GM18517 (cell line): ENCODE measurements at regions not wholly inside any gene's neighbourhood (a gene's known extent, or its start where the extent isn't known, plus 50 kb on each side); places are given as distances from the start of the nearest gene placed in this dataset.
"Not testable (repeated sequence)": the region's sequence is repeated elsewhere in the genome, so short reads cannot be mapped to it uniquely, and the experiment has no call there.

ENCODE experiments used
- ATAC-seq: cut with Tn5 transposase; IDR thresholded peaks from one replicate; pipeline ENCODE4 v1.9.1; 2021; ENCODE audit warnings: mild to moderate bottlenecking, moderate library complexity; ENCODE audit not compliant: unreplicated experiment

GRCh38 chr16:66182592-66182991, 183.9 kb upstream of the CDH5 start:
- ATAC-seq, result no peak

GRCh38 chr16:66176731-66177130, 189.8 kb upstream of the CDH5 start:
- ATAC-seq, result no peak

GRCh38 chr16:66176111-66176510, 190.4 kb upstream of the CDH5 start:
- no peak for ATAC-seq

- no peak for ATAC-seq
These were observed 190.9 kb upstream of the CDH5 start for GRCh38 chr16:66175636-66176035.

- ATAC-seq, result no peak
These were observed 191.4 kb upstream of the CDH5 start for GRCh38 chr16:66175058-66175457.

GRCh38 chr16:66173796-66174195, 192.7 kb upstream of the CDH5 start:
- ATAC-seq, result not testable (repeated sequence)

- not testable (repeated sequence) for ATAC-seq
These were observed 193.3 kb upstream of the CDH5 start for GRCh38 chr16:66173181-66173580.

GRCh38 chr16:66172463-66172862, 194.0 kb upstream of the CDH5 start:
- ATAC-seq, result no peak

- no peak for ATAC-seq
These were observed 194.9 kb upstream of the CDH5 start for GRCh38 chr16:66171578-66171977.

- ATAC-seq, result no peak
These were observed 195.5 kb upstream of the CDH5 start for GRCh38 chr16:66170989-66171388.

- no peak for ATAC-seq
These were observed 196.7 kb upstream of the CDH5 start for GRCh38 chr16:66169817-66170216.

GRCh38 chr16:66168777-66169176, 197.7 kb upstream of the CDH5 start:
- no peak for ATAC-seq

GRCh38 chr16:66167564-66168291, 198.8 kb upstream of the CDH5 start:
- no peak for ATAC-seq

- no peak for ATAC-seq
These were observed 200.0 kb upstream of the CDH5 start for GRCh38 chr16:66166490-66166889.

GRCh38 chr16:66165879-66166278, 200.6 kb upstream of the CDH5 start:
- ATAC-seq, result no peak

- ATAC-seq, result no peak
These were observed 201.8 kb upstream of the CDH5 start for GRCh38 chr16:66164581-66165247.

GRCh38 chr16:66162821-66163220, 203.7 kb upstream of the CDH5 start:
- no peak for ATAC-seq

GRCh38 chr16:66161942-66162341, 204.5 kb upstream of the CDH5 start:
- ATAC-seq, result no peak

GRCh38 chr16:66161269-66161668, 205.2 kb upstream of the CDH5 start:
- no peak for ATAC-seq

- no peak for ATAC-seq
These were observed 206.5 kb upstream of the CDH5 start for GRCh38 chr16:66159987-66160386.

- no peak for ATAC-seq
These were observed 210.0 kb upstream of the CDH5 start for GRCh38 chr16:66156538-66156937.

GRCh38 chr16:66155933-66156332, 210.6 kb upstream of the CDH5 start:
- no peak for ATAC-seq

GRCh38 chr16:66154801-66155200, 211.7 kb upstream of the CDH5 start:
- ATAC-seq, result no peak
